ENCODE measurements at regions not wholly inside any gene's neighbourhood (a gene's known extent, or its start where the extent isn't known, plus 50 kb on each side); places are given as distances from the start of the nearest gene placed in this dataset.

DNA sequence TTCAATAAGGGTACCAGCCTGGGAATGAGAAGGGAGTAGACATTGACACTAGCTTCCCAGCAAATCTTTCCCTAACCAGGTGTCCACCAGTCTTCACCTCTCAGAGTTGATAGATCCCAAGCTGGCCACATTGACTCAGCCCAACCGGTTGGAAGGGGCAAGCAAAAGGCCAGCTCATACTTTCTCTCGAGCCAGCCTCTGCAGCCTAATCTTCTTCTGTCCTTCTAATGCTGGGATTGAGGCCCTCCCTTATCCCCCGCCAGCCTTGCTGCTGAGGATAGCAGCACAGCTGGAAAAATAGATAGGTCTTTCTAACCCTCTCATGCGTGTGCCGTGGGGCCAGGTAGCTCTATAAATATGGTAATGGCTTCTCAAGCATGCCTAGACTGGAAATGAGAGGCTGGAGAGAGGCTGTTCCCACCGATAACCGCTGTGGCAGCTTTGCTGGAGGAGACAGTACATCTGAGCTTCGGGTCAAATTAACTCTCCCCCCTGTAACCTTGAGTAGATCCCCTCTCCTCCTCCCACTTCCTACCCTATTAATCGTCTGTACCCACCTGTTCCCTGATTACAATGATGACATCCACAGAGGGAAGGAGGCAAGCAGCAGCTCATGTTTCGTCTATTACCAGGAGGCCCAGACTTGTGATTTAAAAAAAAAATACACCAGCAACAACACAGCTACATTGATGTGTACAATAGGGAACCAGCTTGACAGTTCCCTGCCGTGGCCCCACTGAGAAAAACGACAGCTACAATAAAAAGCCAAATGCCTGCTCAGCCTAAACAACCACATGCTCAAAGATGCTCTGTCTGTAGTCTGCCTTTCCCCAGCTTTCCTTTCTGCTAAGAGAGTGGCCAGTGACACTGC is 219.9 kb upstream of the BRINP1 start:
- DNase-seq = no peak

DNA sequence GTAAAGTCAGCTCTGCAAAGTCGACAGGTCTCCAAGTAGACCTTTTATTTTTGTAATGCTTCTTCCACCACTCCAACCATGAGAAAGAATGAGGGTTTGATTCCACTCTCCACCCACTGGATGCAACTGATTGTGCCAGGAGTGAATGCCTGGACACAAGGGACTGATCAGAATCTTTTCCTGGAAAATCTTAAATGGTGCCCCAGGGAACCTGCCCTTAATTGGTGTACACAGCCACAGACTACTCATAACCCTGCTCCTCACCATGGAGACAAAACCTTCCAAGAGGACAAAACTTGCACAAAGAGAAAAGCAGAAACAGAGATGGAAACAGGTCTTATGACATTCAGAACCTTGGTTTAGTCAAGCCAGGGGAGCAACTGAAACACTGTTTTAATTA is 208.6 kb upstream of the BRINP1 start:
- no peak for DNase-seq

DNA sequence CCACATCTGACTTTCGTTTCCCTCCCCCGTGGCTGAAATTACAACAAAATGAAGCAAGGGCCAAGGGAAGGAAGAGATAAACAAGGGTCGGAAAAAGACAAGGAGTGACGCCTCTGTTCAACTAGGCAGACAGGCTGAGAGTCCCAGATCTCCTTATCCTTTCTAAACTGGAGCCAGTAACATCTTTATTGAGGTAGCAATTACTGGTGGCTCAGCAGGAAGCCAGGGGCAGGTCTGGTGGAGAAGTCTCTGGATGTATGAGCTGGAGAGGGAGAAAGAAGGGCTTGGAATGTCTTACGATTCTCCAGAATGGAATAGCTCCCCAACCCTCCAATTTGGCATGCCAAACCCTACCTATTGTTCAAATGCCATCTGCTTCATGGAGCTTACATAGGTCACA is 190.8 kb upstream of the BRINP1 start:
- DNase-seq = no peak

DNA sequence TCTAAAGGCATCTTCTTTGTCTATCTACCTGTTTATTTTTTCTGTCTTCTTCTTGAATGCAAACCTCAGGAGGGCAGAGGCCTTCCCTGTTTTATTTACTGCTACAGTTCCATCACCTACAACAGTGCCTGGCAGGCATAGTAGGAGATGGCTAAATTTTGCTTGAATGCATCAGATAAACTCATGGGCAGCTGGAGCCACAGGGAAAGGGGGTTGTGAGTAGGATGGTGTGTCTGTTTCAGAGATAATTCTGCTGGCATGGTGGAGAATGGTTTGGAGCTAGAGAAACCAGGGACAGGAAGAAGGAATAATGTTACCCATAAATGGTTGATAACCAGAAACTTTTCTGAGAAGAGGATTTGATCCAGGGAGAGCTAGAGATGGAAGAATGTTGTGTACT is 189.8 kb upstream of the BRINP1 start:
- no peak for DNase-seq

DNA sequence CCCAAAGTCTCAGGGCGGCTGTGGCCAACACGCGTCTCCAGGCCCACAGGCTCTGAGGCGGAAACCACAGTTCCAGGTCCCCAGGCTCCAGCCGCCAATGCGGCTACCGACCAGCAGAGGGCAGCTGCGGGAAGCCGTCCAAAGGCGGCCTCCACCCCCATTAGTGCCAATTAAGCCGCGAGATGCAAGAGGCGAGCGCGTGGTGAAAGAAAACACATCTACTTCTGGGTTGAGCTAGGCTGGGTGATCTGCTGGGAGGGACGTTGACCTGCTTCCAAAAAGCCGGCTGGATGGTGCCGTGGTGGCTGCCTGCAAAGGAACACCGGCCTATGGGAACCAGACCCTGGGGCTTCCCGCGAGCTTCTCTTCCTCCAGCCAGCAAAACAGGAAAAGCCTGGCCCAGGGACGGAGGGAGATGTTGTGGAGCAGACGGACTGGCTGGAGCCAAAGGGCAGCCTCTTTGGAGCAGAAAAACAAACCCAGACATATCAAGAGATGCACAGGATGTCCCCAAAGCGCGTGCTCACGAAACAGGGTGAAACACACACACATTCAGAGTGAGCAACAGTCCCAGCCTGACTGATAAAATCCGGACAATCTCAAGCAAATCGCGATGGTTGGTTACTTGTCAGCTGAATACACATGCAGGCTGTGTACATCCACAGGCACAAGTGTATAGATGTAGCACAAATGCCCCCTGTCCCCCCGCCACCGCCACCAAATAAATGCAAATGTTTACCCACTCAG is 187.1 kb upstream of the BRINP1 start:
- peak; percentile 11 to 16 for DNase-seq

DNA sequence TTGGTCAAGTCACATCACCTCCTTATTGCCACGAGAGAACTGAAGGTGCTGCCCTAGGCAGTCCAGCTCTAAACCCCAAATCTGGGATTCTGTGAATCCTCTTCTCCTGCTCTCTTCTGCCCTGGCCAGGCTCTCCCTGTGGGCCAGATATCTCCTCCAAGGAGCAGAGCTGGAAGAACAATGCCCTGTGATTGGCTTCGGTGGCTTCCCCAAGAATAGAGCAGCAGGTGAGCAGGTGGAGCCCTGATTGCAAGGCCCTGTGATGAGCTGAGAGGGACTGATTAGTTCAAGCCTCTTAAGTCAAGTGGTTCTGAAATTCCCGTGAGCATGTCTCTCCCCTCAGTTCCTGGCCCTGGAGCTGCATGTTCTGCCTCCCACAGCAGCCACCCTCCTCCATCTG is 175.3 kb upstream of the BRINP1 start:
- no peak for DNase-seq

DNA sequence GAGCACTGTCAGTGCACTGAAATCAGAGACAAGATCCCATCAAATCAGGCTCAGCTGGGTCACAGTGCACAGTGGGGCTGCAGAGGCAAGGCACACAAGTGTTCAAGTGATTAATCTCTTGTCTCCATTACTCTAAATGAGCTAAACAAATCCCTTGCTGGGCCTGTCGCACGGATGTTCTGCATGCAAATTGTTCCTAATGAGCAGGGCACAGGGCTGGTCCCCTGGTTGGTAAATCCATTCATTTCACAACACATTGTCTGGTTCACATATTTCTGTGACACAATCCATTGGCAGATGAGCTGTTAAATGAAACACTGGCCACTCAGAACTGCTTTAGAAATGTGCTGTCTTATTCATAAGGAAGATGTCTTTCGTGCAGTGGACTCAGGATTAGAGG is 167.9 kb upstream of the BRINP1 start:
- DNase-seq = no peak

DNA sequence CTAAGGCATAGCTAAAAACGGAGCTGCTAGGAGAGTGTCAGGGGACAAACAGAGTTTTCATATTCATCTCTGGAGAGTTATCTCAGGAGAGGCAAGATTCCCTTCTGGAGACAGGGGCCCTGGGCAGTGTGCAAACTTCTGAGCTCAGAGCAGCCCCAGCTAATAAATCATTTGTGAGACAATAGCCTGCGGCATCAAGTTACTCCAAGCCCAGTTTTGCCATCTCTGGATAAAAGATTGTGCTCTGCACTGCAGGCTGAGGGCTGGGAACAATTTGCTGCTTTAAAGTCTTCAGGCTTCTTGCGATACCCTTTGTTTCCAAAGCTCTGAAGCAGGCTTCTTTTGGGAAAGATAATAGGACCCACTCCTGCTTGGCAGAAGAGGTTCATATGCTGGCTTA is 164.3 kb upstream of the BRINP1 start:
- no peak for DNase-seq

DNA sequence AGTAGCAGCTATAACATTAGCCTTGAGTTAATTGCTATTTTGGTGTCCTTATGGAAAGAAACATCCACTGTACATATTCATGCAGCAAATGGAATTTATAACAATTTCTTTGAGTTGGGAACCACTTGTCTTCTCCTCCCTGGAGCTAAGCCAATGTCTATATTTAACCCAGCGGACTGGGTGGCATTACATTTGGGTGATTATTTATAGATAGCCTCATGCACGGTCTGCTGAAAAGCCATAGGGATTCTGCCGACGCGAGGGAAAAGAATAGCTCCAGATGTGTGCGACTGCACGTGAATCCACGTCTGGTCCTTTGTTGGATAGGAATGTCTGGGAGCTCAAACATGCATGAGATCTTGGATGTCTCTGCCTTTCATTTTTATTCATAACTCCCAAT is 157.5 kb upstream of the BRINP1 start:
- DNase-seq = no peak

DNA sequence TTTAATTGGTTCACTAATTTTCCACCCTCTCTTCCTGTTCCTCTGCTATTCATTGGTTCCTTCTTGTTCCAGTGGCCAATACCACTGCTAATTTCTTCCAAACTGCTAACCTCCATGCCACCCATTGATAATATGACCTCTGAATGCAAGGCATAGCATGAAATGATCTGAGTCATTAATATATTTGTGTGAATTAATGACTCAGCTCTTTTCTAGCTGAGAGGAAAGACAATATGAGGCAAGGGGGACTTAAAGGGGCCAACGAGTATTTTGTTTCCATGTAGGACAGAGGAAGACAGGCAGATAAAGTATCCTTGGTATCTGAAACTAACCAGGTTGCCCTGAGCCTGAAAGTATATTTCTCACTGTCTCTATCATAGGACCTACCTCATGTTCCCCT is 154.3 kb upstream of the BRINP1 start:
- no peak for DNase-seq

DNA sequence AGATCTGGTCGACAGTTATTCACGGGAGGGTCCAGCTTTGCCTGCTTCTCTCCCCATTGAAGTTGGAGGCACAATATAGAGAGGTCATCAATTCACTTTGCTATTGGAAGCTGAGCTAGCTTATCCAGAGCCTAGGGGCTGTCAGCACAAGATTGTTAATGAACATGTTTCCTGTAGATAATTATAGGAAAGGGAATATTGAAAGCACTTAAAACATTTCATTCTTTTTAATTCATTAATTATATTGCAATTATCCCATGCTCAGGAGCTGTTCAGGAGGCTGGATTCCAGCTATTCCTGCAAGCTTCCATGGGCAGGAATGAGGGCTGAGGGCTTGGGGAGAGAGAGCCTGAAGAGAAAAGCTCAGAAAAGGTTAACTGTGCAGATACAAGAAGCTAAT is 153.1 kb upstream of the BRINP1 start:
- DNase-seq = no peak

DNA sequence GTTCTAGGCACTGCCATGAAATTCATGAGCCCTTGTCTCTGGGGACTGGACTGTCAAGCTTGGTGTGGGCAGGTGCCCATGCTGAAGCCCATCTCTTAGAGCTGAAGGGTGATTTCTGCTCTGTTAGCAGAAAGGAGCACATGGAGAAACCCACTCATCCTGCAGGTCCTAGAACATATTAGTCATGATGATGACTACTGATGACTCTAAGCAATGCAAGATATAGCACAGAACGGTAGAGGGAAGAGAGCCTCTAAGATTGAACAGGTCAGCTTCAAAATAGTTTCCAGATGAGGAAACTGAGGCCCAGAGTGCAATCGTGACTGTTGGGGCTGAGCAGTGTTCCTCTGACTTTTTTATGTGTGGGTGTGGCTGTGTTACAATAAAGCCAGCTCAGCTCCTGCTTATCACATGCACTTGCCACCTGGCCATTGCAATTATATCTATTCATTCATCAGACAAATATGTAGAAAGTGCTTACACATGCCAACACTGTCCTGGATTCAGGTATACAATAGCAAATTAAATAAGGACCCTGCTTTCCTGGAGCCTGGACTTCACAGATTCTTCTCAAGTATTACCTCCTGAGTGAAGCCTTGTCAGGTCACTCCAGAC is 140.2 kb upstream of the BRINP1 start:
- no peak for DNase-seq

DNA sequence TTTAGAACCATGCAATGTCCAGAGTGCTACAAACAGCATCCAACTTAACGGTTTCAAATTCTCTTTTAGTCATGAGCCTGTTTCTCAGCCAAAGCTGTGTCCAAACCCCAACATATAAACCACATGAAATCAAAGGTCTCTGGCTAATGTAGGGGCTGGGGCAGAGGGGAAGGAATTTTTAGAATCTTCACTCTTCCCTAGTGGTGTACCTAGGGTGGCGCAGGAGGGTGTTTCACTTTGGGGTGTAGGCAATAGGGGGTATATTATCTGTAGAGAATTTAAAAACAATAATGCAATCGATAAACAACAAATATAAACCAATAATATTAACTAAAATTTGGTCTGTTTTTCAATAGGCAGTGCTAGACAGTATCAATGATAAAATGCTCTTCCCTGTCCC is 132.1 kb upstream of the BRINP1 start:
- DNase-seq = no peak

DNA sequence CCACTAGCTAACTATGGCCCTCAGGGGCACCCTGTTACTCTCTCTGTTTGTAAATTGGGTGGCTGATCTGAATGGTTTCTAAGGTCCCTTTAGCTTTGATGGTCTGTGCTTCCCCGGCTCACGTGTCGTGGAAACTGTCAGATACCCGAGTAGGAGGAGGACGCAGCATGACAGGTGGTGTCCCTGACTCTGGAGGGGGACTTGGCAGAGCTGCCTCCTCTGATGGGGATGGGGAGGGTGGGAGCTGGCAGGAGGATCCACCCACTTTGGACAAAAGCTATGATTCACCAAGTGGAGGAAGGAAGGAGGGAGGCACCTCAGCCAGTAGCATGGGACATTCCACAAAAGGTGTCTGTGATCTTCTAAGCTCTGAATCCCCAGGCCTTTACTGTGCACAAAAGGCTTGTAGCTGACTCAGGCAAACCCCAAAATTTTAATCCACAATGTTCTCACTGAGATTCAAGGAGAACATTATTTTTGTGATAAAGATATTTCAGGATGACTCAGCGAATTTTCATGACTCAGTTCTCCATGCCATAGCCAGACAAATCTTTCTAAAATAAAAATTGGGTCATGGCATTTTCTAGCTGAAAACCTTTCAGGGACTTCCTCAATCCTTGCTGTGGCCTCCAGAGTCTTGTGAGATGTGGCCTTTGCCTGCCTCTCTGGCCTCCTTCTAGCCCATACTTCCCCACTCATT is 131.0 kb upstream of the BRINP1 start:
- DNase-seq = no peak

DNA sequence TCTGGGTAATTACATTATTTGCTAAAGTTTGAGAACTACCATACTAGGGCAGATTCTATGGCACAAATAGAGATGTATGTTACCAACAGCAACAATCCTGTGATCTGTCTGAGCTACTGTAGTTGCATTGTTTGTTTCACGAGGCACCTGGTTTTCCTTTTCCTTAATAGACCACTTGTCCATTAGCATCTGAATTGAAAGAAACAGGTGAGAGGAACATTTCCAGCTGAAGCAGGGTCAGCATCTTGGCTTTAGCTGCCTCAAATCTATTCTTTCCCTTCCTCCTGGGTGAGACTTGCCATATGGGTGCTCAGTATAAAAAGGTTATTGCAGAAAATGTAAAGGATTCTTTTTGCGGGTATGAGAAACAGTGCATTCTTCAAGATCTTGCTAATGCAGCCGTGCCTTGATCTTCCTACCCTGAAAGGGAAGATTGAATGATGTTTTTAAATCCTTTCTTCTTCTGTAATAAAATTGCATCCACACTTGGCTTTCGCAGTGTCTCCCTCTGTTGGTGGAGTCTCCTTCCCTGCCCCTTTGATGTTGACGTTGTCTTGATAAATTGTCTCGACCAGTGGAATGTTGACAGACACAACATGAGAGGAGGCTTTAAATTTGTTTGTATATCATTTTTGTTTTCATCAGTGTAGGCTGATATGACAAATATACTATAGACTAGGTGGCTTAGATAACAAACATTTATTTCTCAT is 118.0 kb upstream of the BRINP1 start:
- DNase-seq = no peak

DNA sequence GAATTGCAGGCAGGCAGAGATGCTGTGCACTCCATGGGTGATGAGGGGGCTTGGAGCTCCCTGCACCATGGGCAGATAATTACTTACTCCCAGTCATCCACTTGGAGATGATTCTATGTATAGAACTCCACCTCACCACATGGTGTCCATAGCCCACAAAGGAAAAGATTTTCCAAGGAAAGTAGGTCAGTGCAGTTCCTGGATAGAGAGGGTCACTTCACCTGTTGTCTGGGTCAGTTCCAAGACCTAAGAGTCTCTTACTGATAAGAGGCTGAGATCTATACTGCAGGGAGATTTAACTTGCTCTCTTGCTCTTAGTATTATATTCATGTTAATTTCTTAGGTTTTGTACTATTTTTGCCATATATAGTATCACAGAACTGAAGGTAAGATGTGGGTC is 113.9 kb upstream of the BRINP1 start:
- no peak for DNase-seq

DNA sequence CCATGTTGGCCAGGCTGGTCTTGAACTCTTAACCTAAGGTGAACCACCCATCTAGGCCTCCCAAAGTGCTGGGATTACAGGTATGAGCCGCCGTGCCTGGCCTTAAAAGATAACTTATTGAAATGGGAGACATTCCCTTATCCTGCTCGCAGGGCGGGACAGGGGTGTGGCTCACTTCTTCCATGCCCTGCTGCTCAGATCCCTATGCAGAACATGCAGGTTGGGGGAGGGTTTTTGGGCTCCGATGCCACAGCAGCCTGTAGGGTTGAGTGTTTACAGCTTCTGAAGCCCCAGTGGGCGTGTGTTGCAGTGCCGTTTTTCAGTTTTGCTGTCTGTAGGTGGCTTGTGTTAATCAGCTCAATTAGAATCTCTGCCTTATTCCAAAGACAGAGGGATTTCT is 108.0 kb upstream of the BRINP1 start:
- no peak for DNase-seq

DNA sequence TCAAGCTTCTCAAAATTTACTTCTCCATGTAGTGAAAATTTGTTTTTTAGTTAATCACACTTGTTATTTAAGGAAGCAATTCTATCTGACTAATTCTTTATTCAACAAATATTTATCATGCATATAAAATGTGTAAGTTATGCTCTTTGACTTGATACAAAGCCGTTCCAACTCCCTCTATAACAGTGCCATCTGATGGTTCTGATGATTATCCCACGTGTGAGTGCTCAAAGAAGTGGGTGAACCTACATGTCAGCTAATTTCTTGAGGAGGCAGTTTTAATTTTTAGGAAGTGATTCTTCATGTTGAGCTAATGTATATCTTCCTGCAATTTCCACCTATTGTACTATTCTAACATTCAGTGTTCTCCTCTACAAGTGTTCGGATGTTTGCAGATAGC is 88.8 kb upstream of the BRINP1 start:
- DNase-seq = no peak

DNA sequence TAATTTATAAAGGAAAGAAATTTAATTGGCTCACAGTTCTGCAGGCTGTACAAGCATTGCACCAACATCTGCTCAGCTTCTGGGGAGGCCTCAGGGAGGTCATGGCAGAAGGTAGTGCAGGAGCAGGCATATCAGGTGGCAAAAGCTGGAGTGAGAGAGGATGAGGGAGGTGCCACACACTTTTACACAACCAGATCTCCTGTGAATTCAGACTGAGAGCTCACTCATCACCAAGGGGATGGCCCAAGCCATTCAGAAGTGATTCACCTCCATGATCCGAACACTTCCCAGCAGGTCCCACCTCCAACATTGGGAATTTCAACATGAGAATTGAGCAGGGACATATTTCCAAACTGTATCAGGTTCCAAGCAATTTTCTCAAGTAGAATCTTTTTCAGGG is 84.7 kb upstream of the BRINP1 start:
- DNase-seq = no peak

DNA sequence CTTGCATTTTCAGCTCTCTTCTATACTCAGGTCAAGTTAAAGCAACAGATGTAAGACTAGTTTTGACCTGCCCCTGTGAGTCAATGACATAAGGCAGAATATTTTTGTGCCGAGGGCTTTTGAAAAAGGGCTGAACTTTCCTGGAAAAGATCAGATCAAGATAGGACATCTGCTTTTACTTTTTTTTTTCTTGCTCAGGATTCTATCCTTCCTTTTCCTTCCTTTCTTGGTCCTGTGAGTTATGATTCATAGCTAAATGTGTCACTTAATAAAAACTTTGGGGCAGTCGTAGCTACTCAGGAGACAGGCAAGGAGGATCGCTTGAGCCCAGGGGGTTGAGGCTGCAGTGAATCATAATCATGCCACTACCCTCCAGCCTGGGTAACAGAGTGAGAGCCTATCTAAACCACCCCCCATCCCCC is 84.3 kb upstream of the BRINP1 start:
- no peak for DNase-seq

DNA sequence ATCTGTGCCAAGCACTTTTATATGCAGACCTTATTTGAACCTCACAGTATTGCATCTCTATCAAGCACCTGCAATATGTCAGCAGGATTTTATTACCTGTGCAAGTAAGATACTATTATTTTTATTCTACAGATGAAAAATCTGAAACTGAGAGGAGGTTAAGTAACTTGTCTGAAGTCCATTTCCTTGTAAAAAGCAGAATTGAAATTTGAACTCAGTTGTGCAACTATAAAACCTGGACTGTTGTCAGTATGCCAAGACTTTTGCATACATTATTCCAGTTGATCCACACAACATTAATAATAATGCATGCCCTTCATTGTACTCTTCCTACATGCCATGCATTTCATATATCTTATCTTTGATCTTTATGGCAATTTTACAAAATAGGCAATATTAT is 82.2 kb upstream of the BRINP1 start:
- DNase-seq = no peak

DNA sequence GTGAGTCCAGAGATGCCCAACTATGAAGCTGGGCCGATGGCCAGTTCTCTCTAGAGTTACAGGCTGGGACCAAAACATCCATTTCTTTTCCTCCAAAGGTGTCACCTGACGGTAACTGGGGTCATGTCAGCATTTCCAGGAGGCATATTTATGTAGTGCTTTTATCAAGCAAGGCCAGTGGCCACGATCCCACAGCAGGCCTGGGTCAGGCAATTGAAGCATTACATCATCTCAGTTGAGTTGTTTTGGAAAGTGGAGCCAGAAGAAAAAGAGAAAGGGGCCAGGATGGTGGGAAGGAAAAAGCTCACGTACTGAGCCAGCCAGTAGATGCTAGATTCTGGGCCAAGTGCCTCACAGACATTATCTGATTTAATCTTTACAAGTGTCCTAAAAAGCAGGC is 73.9 kb upstream of the BRINP1 start:
- DNase-seq = no peak

DNA sequence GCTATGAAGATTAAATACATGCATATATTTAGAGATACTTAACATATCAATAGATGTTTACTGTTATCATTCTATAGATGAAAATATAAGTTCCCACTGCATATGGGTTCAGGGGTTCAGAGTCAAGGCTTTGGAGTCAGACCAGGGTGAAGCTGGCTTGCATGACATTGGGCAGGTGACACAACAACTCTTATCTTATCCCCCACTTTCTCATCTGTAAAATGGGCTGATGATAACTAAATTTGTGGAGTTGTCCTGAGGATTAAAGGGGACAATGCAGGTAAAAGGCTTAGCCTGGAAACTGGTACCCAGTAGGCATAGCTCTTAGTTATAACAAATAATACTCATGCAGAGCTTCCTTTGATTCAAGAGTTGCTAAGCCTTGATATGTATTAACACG is 72.6 kb upstream of the BRINP1 start:
- no peak for DNase-seq

Measured in bone marrow (tissue), 2 donors.